Activated CD8-positive, alpha-beta memory T cell treated with anti-CD3 and anti-CD28 coated beads for 36 hours (primary cell): ENCODE measurements at regions not wholly inside any gene's neighbourhood (a gene's known extent, or its start where the extent isn't known, plus 50 kb on each side); places are given as distances from the start of the nearest gene placed in this dataset.
"Not testable (repeated sequence)": the region's sequence is repeated elsewhere in the genome, so short reads cannot be mapped to it uniquely, and the experiment has no call there.

Experiments
- CTCF ChIA-PET: fragments of 350-600 bp; sonication (Branson Sonifier 250); formaldehyde crosslinking; loops from one replicate; lab custom pipeline; 2021; ENCODE audit warnings: antibody characterized with exemption; lab: Charles Lee
- POLR2A ChIA-PET: fragments of 350-600 bp; sonication (Branson Sonifier 250); formaldehyde crosslinking; loops from one replicate; lab custom pipeline; 2021; ENCODE audit warnings: antibody characterized with exemption; lab: Charles Lee

GRCh38 chr1:30475201-30475600, 248.2 kb downstream of the MATN1 start:
- ChIA-PET CTCF (no interaction called here), POLR2A (no interaction called here)

DNA sequence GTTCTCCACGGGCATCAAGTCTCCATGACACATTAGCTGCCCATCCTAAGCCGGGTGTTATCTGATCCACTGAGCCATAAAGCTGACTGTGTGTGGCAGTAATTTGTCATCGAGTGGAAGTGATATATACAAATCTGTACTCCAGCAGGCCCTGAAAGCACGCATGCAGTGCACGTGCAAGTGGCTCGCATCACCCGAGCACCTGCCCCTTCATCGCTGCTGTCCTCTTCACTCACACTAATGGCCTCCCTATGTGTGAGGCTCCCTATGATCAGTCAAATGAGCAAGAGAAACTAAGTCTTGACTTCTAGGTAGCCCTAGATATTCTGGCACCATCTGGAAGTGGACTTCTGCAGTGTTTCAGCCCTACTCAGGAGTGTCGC, 248.6 kb downstream of the MATN1 start:
- ChIA-PET CTCF (no interaction called here), POLR2A (no interaction called here)

GRCh38 chr1:30473922-30474817, 249.2 kb downstream of the MATN1 start:
- CTCF ChIA-PET, result no interaction called here
- POLR2A ChIA-PET, result no interaction called here

DNA sequence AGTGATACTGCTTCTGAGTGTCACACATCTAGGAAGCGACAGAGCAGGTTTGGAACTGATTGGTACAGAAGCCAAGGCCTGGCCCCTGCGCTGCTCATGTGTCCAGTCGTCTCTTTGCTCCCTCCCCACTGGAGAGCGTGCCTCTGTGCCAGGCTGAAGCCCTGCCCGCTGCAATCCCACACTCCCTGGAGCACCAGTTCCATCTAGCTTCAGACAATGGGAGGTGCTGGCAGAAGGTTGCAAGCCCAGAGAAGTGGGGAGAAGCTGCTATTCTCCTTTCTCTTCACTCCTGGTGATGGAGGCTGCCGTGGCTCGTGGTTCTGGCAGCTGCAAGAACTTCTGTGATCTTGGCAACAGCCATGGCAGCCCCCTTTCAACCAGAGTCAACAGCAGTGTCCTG, 250.9 kb downstream of the MATN1 start:
- POLR2A ChIA-PET, result no interaction called here
- CTCF ChIA-PET, result no interaction called here

- ChIA-PET CTCF (no interaction called here), POLR2A (no interaction called here)
Observed at GRCh38 chr1:30472009-30472408, 251.4 kb downstream of the MATN1 start.

DNA sequence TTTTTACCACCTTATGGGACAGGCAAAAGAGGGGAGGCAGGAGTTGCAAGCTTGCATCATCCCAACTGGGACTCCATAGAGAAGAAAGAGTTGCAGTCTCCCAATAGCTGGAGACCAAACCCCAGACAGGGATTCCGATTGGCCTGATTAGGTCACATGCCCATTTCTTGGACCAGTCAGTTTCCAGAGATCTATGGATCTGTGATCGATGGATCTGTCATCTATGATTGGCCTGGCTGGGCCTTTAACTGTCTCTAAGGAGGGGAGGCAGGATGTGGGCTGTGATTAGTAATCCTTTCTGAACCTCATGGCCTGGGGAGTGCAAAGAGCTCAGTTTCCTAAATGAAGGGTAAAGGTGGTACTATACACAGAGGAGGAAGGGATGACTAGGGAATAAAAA, 252.1 kb downstream of the MATN1 start:
- ChIA-PET CTCF (no interaction called here), POLR2A (no interaction called here)

DNA sequence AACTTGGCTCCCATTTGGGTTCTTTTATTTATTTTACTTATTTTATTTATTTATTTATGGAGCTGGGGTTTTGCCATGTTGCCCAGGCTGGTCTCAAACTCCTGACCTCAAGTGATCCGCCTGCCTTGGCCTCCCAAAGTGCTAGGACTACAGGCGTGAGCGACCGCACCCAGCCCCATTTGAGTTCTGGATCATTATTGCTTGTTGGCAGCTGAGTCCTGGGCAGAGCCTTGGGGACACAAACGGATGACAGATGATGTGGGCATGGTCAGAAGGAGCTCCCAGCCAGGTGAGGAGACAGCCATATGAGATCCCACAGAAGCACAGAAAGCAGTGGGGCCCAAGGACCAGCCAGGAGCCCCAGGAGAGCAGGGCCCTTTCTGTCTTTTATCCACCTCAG, 254.0 kb downstream of the MATN1 start:
- POLR2A ChIA-PET, result no interaction called here
- CTCF ChIA-PET, result no interaction called here

DNA sequence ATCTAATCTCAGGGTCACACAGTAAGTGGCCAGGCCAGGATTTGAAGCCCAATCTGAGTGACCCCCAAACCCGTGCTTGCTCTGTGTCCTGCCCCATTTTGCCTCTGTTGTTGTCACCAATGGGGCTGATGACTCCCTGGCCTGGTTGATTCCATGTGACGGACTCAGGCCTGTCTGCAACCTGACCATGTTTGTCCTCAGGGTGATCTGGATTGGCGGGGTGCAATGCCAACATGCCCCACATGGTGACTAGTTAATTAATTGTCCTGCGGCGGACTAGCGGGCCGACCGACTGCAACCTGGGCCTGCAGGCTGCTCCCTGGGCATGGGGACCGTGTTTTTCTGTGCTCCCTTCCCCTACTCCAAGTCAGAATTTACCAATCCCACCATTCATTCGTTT, 256.3 kb downstream of the MATN1 start:
- POLR2A ChIA-PET, result no interaction called here
- CTCF ChIA-PET, result no interaction called here

DNA sequence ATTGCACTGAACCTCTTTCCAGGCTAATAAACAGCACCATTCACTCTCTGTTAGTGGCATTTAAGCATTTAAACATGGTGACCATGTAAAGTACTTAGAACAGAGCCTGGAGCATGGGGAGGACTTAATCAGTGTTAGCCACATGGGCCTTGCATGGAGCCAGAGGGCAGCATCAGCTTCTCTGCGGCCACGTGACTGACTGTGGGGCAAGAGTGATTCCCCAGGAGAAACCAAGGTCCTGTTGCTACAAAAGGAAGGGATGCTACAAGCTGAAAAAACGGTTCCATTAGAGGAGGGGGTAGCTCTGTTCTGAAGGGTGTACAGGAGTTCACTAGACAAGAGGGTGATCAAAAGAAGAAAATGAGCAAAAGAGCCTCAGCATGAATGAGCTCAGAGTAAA, 256.8 kb downstream of the MATN1 start:
- CTCF ChIA-PET, result no interaction called here
- POLR2A ChIA-PET, result no interaction called here

- CTCF ChIA-PET, result no interaction called here
- POLR2A ChIA-PET, result no interaction called here
Observed at GRCh38 chr1:30466026-30466425, 257.4 kb downstream of the MATN1 start.

GRCh38 chr1:30465096-30465495, 258.3 kb downstream of the MATN1 start:
- POLR2A ChIA-PET, result no interaction called here
- CTCF ChIA-PET, result no interaction called here

DNA sequence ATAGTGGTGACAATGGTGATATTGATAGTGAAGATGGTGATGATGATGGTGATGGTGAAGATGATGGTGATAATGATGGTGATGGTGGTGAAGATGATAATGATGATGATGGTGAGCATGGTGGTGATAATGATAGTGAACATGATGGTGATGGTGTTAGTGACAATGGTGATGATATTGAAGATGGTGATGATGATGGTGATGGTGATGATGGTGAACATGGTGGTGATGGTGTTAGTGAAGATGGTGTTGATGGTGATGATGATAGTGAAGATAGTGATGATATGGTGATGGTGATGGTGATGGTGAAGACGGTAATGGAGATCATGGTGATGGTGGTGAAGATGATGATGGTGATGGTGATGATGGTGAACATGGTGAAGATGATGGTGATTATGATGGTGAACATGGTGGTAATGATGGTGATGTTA, 259.2 kb downstream of the MATN1 start:
- CTCF ChIA-PET, result no interaction called here
- POLR2A ChIA-PET, result no interaction called here

DNA sequence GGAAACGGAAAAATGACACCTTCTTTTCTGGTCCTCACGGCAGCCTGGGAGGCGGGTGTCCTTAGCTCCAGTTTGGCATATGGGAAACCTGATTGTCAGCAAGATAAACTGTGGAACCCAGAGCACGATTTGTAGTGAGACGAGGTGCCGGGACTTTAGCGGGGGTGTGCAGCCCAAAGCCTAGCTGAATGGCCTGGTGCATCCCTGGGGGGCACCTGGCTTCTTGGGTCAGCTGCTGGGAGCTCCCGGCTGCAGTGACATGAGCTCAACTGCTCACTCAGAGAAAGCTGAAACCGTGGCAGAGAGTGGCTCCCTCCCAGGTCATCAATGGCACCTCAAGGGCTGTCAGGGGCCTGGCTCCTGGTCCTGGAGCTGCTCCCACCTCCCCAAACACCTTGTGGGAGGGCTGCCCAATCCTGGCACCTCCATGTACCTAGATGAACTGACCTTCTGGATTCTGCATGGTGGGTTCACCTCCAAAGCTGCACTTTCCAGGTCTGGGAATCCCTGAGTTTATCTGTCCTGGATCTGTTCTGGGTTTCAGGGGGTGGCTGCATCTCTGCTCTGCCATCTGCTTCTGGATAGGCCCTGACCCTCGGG, 260.5 kb downstream of the MATN1 start:
- CTCF ChIA-PET, result no interaction called here

DNA sequence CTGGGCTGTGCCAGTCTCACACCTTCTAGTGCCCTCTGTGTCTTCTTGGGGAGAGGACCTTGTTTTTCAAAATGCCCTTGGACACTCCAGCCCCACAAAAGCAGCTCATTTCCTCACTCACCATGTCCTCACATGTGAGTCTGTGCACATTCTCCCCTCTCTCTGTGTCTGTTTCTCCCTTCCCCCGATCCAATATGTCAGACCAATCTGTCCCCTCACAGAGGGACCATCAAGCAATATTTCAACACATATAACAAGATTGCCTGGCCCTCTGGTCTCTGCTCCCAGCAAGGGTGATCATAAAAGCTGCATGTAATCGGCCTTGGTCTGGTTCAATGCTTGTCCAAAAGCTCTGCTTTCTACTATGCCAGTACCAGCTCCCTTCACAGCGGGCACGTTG, 261.2 kb downstream of the MATN1 start:
- POLR2A ChIA-PET, result no interaction called here

More for the DNA sequence above, 260.5 kb downstream of the MATN1 start:
- POLR2A ChIA-PET, result no interaction called here

DNA sequence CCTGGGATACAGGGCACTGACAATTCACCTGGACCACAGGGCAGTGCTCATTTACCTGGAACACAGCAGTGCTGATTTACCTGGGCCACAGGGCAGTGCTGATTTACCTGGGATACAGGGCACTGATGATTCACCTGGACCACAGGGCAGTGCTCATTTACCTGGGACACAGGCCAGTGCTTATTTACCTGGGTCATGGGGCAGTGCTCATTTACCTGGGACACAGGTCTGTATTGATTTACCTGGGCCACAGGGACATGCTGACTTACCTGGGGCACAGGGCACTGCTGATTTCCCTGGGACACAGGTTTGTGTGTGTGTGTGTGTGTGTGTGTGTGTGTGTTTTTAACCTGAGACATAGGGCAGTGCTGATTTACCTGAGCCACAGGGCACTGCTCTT, 261.7 kb downstream of the MATN1 start:
- POLR2A ChIA-PET, result no interaction called here
- CTCF ChIA-PET, result no interaction called here

More for the DNA sequence above, 261.2 kb downstream of the MATN1 start:
- CTCF ChIA-PET, result no interaction called here

- CTCF ChIA-PET, result no interaction called here
- POLR2A ChIA-PET, result no interaction called here
Observed at GRCh38 chr1:30460661-30461060, 262.7 kb downstream of the MATN1 start.

DNA sequence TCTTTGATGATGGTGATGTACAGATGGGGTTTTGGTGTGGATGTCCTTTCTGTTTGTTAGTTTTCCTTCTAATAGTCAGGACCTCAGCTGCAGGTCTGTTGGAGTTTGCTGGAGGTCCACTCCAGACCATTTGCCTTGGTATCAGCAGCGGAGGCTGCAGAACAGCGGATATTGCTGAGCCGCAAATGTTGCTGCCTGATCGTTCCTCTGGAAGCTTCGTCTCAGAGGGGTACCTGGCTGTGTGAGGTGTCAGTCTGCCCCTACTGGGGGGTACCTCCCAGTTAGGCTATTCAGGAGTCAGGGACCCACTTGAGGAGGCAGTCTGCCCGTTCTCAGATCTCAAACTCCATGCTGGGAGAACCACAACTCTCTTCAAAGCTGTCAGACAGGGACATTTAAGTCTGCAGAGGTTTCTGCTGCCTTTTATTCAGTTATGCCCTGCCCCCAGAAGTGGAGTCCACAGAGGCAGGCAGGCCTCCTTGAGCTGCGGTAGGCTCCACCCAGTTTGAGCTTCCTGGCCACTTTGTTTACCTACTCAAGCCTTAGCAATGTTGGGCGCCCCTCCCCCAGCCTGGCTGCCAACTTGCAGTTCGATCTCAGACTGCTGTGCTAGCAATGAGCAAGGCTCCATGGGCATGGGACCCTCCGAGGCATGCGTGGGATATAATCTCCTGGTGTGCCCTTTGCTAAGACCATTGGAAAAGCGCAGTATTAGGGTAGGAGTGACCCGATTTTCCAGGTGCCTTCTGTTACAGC, 264.5 kb downstream of the MATN1 start:
- POLR2A ChIA-PET, CTCF ChIA-PET: not testable (repeated sequence)

DNA sequence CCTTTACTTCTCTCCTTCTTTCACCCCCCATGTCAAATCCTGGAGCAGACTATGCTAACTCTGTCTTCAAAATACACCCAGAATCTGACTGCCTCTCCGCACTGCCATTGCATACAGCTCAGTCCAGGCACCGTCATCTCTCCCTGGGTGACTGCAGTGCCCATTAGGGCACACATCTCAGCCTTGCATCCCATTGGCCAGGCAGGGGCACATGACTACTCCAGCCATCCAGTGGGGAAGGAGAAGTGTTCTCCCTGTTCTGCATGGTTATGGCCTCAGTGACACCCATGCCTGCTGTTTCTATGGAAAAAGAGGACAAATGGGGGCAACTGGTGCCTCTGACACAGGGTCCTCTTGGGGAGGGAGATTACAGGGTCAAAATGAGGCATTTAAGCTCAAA, 270.5 kb downstream of the MATN1 start:
- CTCF ChIA-PET, result no interaction called here
- POLR2A ChIA-PET, result no interaction called here

GRCh38 chr1:30452170-30452569, 271.2 kb downstream of the MATN1 start:
- ChIA-PET POLR2A (no interaction called here), CTCF (no interaction called here)

DNA sequence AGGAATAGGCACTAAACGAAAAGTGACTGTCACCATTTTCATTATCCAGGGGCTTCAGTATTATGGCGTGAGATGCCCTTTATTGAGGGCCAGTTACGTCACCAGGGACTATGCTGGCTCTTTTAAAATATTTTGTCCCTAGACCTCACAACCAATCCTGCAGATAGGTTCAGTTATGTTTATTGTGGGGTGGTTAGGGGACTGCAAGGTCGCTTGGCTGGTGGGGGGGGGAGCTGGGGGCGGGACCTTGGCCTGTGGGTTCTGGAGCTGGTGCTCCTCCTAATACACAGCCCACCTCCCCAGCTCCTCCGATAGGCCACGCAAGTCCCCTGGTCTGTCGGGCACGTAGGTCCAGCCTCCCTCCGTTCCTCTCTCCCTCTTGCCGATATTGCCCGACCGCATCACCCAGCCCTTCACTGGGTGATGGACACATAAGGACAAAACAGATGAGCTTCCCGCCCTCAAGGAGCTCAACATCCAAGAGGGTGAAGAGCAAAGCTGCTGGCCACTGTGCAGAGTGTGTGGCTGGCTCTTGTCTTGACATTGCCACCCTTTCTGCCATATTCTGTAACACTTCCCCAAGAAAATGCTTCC, 271.8 kb downstream of the MATN1 start:
- POLR2A ChIA-PET, result no interaction called here
- CTCF ChIA-PET, result no interaction called here
